BE2C (cell line): ENCODE measurements at regions not wholly inside any gene's neighbourhood (a gene's known extent, or its start where the extent isn't known, plus 50 kb on each side); places are given as distances from the start of the nearest gene placed in this dataset.

Experiments
- DNase-seq: peaks from one replicate; pipeline ENCODE4 v3.0.0-alpha.2; 2020
- H3K27me3 ChIP-seq: fragments of 250-450 bp; sonication (Bioruptor Pico); 2 replicates; pipeline ENCODE4 v1.5.1; 2020; ENCODE audit warnings: mild to moderate bottlenecking
- H3K36me3 ChIP-seq: fragments of 250-450 bp; sonication (Bioruptor Pico); 2 replicates; pipeline ENCODE4 v1.5.1; 2020; ENCODE audit warnings: mild to moderate bottlenecking
- H3K4me1 ChIP-seq: fragments of 250-450 bp; sonication (Bioruptor Pico); 2 replicates; pipeline ENCODE4 v1.5.1; 2020
- H3K4me3 ChIP-seq: 2 replicates; pipeline ENCODE4 v1.5.1; 2011; ENCODE audit warnings: low read depth, low read length
- H3K9me3 ChIP-seq: fragments of 250-450 bp; sonication (Bioruptor Pico); 2 replicates; pipeline ENCODE4 v1.5.1; 2020
- TF ChIP-seq, protein P1 (sequence below): IDR thresholded peaks from 2 replicates; pipeline ENCODE4 v1.5.1; 2012; ENCODE audit warnings: mild to moderate bottlenecking, low read depth, low read length

- TF ChIP-seq, protein P1, sequence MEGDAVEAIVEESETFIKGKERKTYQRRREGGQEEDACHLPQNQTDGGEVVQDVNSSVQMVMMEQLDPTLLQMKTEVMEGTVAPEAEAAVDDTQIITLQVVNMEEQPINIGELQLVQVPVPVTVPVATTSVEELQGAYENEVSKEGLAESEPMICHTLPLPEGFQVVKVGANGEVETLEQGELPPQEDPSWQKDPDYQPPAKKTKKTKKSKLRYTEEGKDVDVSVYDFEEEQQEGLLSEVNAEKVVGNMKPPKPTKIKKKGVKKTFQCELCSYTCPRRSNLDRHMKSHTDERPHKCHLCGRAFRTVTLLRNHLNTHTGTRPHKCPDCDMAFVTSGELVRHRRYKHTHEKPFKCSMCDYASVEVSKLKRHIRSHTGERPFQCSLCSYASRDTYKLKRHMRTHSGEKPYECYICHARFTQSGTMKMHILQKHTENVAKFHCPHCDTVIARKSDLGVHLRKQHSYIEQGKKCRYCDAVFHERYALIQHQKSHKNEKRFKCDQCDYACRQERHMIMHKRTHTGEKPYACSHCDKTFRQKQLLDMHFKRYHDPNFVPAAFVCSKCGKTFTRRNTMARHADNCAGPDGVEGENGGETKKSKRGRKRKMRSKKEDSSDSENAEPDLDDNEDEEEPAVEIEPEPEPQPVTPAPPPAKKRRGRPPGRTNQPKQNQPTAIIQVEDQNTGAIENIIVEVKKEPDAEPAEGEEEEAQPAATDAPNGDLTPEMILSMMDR, result no peak
- no peaks in the 10 kb centered on the region for H3K9me3 ChIP-seq
- no peaks in the 10 kb centered on the region for H3K4me1 ChIP-seq
- H3K36me3 ChIP-seq, result no peaks in the 10 kb centered on the region
- DNase-seq, result no peak
- H3K27me3 ChIP-seq, result no peaks in the 10 kb centered on the region
- no peak overlapping the region for H3K4me3 ChIP-seq
Observed at GRCh38 chr9:82080265-82080664, 91.7 kb downstream of the SPATA31D1 start.

DNA sequence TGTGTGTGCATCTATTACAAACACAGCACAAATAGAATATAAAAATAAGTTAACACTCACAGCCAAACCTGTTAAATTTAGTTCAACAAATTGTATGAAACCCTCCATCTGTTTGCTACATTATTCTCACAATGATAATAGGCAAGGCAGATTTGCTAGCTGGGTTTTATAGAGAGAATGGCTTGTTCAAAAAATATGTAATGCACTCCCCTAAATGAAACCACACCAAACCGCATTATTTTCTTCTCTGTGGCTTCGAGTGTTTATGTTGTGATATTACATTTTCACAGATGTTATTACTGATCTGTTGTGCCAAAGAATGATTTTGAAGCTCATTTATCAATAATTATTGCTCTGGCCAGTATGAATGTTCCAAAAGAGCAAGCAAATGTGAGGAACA is 92.9 kb downstream of the SPATA31D1 start:
- no peaks in the 10 kb centered on the region for H3K27me3 ChIP-seq
- no peaks in the 10 kb centered on the region for H3K36me3 ChIP-seq
- no peaks in the 10 kb centered on the region for H3K9me3 ChIP-seq
- H3K4me3 ChIP-seq, result no peak overlapping the region
- no peaks in the 10 kb centered on the region for H3K4me1 ChIP-seq
- TF ChIP-seq, protein P1, result no peak
- DNase-seq, result no peak

DNA sequence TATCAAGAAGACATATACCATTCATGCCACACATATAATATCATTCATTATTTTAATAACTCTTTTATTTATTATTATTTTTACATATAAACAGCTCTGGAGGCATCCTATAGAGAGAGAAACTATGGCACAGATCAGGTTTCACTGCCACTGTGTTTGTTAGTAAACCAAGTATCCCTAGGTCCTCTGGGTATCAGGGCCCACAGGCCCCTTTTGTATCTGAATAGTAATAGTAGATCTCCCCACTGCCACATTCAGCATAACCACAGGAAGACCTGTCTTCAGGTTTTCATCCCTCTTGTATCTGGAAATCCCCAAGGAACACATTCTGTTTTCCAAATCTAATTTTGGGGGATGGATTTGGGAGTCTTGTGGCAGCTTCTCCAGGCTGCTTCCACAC is 94.0 kb downstream of the SPATA31D1 start:
- Histone ChIP-seq H3K36me3 (no peaks in the 10 kb centered on the region), H3K9me3 (no peaks in the 10 kb centered on the region), H3K4me1 (no peaks in the 10 kb centered on the region), H3K27me3 (no peaks in the 10 kb centered on the region), H3K4me3 (no peak overlapping the region)
- TF ChIP-seq, protein P1, result no peak
- no peak for DNase-seq

GRCh38 chr9:82088591-82088990 is 100.0 kb downstream of the SPATA31D1 start:
- Histone ChIP-seq H3K9me3 (no peaks in the 10 kb centered on the region), H3K36me3 (no peaks in the 10 kb centered on the region), H3K27me3 (no peaks in the 10 kb centered on the region), H3K4me3 (no peak overlapping the region), H3K4me1 (no peaks in the 10 kb centered on the region)
- TF ChIP-seq, protein P1, result no peak
- DNase-seq, result no peak

GRCh38 chr9:82090046-82090445 is 101.5 kb downstream of the SPATA31D1 start:
- TF ChIP-seq, protein P1, result no peak
- no peaks in the 10 kb centered on the region for H3K4me1 ChIP-seq
- no peak for DNase-seq

GRCh38 chr9:82091100-82091499 is 102.5 kb downstream of the SPATA31D1 start:
- TF ChIP-seq, protein P1, result no peak
- Histone ChIP-seq H3K27me3 (no peaks in the 10 kb centered on the region), H3K4me3 (no peak overlapping the region)

More at GRCh38 chr9:82090046-82090445, 101.5 kb downstream of the SPATA31D1 start:
- Histone ChIP-seq H3K36me3 (no peaks in the 10 kb centered on the region), H3K9me3 (no peaks in the 10 kb centered on the region), H3K27me3 (no peaks in the 10 kb centered on the region), H3K4me3 (no peak overlapping the region)

More at GRCh38 chr9:82091100-82091499, 102.5 kb downstream of the SPATA31D1 start:
- no peak for DNase-seq
- Histone ChIP-seq H3K4me1 (no peaks in the 10 kb centered on the region), H3K36me3 (no peaks in the 10 kb centered on the region), H3K9me3 (no peaks in the 10 kb centered on the region)
